Loucy (cell line): ENCODE measurements at regions not wholly inside any gene's neighbourhood (a gene's known extent, or its start where the extent isn't known, plus 50 kb on each side); places are given as distances from the start of the nearest gene placed in this dataset.

Source experiments
- H2AFZ ChIP-seq: fragments of 200-600 bp; sonication (generic); 2 replicates; pipeline ENCODE4 v1.6.0; 2016; ENCODE audit warnings: antibody characterized with exemption, mild to moderate bottlenecking, low read length, moderate library complexity
- H3F3A ChIP-seq: fragments of 200-600 bp; 2 replicates; pipeline ENCODE4 v1.6.0; 2016; ENCODE audit warnings: antibody characterized with exemption, low read depth, mild to moderate bottlenecking
- H3K27me3 ChIP-seq: fragments of 200-600 bp; sonication (generic); 2 replicates; pipeline ENCODE4 v1.6.1; 2014; ENCODE audit warnings: low read length, mild to moderate bottlenecking; ENCODE audit not compliant: insufficient read depth, poor library complexity, severe bottlenecking
- H3K36me3 ChIP-seq: fragments of 200-600 bp; sonication (generic); 2 replicates; pipeline ENCODE4 v1.6.1; 2016; ENCODE audit warnings: low read length; ENCODE audit not compliant: insufficient read depth
- H3K4me1 ChIP-seq: fragments of 200-600 bp; sonication (generic); 2 replicates; pipeline ENCODE4 v1.5.1; 2014; ENCODE audit warnings: low read length, mild to moderate bottlenecking; ENCODE audit not compliant: insufficient read depth, poor library complexity, severe bottlenecking
- H3K4me2 ChIP-seq: fragments of 200-600 bp; sonication (generic); 2 replicates; pipeline ENCODE4 v1.6.0; 2014; ENCODE audit warnings: antibody characterized with exemption, low read length, low read depth, mild to moderate bottlenecking; ENCODE audit not compliant: poor library complexity, severe bottlenecking
- H3K4me3 ChIP-seq: fragments of 200-600 bp; sonication (generic); 2 replicates; pipeline ENCODE4 v1.5.1; 2014; ENCODE audit warnings: low read length, mild to moderate bottlenecking, mixed read lengths; ENCODE audit not compliant: poor library complexity, severe bottlenecking
- H3K79me2 ChIP-seq: fragments of 200-600 bp; sonication (generic); 2 replicates; pipeline ENCODE4 v1.6.1; 2014; ENCODE audit warnings: low read length; ENCODE audit not compliant: insufficient read depth
- H3K9ac ChIP-seq: fragments of 200-600 bp; sonication (generic); 2 replicates; pipeline ENCODE4 v1.6.0; 2014; ENCODE audit warnings: mild to moderate bottlenecking, low read depth, low read length, moderate library complexity; ENCODE audit not compliant: poor library complexity, severe bottlenecking
- H3K9me2 ChIP-seq: fragments of 200-600 bp; sonication (generic); replicated peaks from 2 replicates; pipeline ENCODE4 v1.6.1; 2016; ENCODE audit warnings: low read depth, low read length, mixed read lengths
- H3K9me3 ChIP-seq: fragments of 200-600 bp; sonication (generic); 2 replicates; pipeline ENCODE4 v1.6.1; 2014; ENCODE audit warnings: mild to moderate bottlenecking, antibody characterized with exemption, low read length, low read depth; ENCODE audit not compliant: insufficient read depth
- H4K20me1 ChIP-seq: fragments of 200-600 bp; sonication (generic); 2 replicates; pipeline ENCODE4 v1.6.0; 2014; ENCODE audit warnings: antibody characterized with exemption, low read length, mild to moderate bottlenecking; ENCODE audit not compliant: insufficient read depth, poor library complexity, severe bottlenecking
- CTCF ChIP-seq: fragments of 200-600 bp; sonication (generic); conservative IDR thresholded peaks from 2 replicates; pipeline ENCODE4 v1.5.1; 2014; ENCODE audit warnings: mild to moderate bottlenecking, antibody characterized with exemption, low read length
- EZH2phosphoT487 ChIP-seq: fragments of 200-600 bp; IDR thresholded peaks from 2 replicates; pipeline ENCODE4 v1.6.1; 2018; ENCODE audit warnings: antibody characterized with exemption, mild to moderate bottlenecking, moderate library complexity, borderline replicate concordance

GRCh38 chr5:9692576-9692975 lies 62.4 kb upstream of the TAS2R1 start:
- Histone ChIP-seq H3K4me1 (no peaks in the 10 kb centered on the region), H3K9me3 (no peaks in the 10 kb centered on the region), H3K9me2 (no peaks in the 10 kb centered on the region), H3K79me2 (no peaks in the 10 kb centered on the region), H3K4me3 (no peak overlapping the region), H3K4me2 (no peak overlapping the region), H3F3A (no peaks in the 10 kb centered on the region), H3K9ac (no peak overlapping the region), H3K27me3 (no peaks in the 10 kb centered on the region), H4K20me1 (no peaks in the 10 kb centered on the region), H3K36me3 (no peaks in the 10 kb centered on the region), H2AFZ (no peak overlapping the region)
- TF ChIP-seq CTCF: no peak
- no peak for TF ChIP-seq EZH2phosphoT487

GRCh38 chr5:9691261-9691660 lies 61.1 kb upstream of the TAS2R1 start:
- no peak overlapping the region for H3K4me2 ChIP-seq
- no peaks in the 10 kb centered on the region for H3K9me2 ChIP-seq
- no peaks in the 10 kb centered on the region for H3K79me2 ChIP-seq
- no peaks in the 10 kb centered on the region for H3K27me3 ChIP-seq
- no peak overlapping the region for H3K9ac ChIP-seq
- no peaks in the 10 kb centered on the region for H3K4me1 ChIP-seq
- H3K36me3 ChIP-seq: no peaks in the 10 kb centered on the region
- no peaks in the 10 kb centered on the region for H3F3A ChIP-seq
- no peak overlapping the region for H2AFZ ChIP-seq
- no peak for TF ChIP-seq EZH2phosphoT487
- TF ChIP-seq CTCF: no peak
- H3K4me3 ChIP-seq: no peak overlapping the region
- no peaks in the 10 kb centered on the region for H3K9me3 ChIP-seq
- no peaks in the 10 kb centered on the region for H4K20me1 ChIP-seq

GRCh38 chr5:9690751-9691150 lies 60.6 kb upstream of the TAS2R1 start:
- no peaks in the 10 kb centered on the region for H3K36me3 ChIP-seq
- TF ChIP-seq CTCF (no peak), EZH2phosphoT487 (no peak)
- no peaks in the 10 kb centered on the region for H3K9me3 ChIP-seq
- H3K4me1 ChIP-seq: no peaks in the 10 kb centered on the region
- no peaks in the 10 kb centered on the region for H3K27me3 ChIP-seq
- no peak overlapping the region for H3K4me2 ChIP-seq
- H3K4me3 ChIP-seq: no peak overlapping the region
- H3K9me2 ChIP-seq: no peaks in the 10 kb centered on the region
- no peak overlapping the region for H2AFZ ChIP-seq
- no peaks in the 10 kb centered on the region for H4K20me1 ChIP-seq
- no peak overlapping the region for H3K9ac ChIP-seq
- no peaks in the 10 kb centered on the region for H3K79me2 ChIP-seq
- no peaks in the 10 kb centered on the region for H3F3A ChIP-seq
